Forelimb muscle (tissue), 1 donor: ENCODE measurements at regions not wholly inside any gene's neighbourhood (a gene's known extent, or its start where the extent isn't known, plus 50 kb on each side); places are given as distances from the start of the nearest gene placed in this dataset.
"Not testable (repeated sequence)": the region's sequence is repeated elsewhere in the genome, so short reads cannot be mapped to it uniquely, and the experiment has no call there.

Experiments
- DNase-seq: peaks from one replicate; pipeline ENCODE4 v3.0.0-alpha.2; 2013; ENCODE audit warnings: low read depth

GRCh38 chr16:29160171-29160570 is 175.3 kb downstream of the LAT start:
- not testable (repeated sequence) for DNase-seq

GRCh38 chr16:29159603-29160002 is 174.8 kb downstream of the LAT start:
- not testable (repeated sequence) for DNase-seq

GRCh38 chr16:29158785-29159184 is 173.9 kb downstream of the LAT start:
- DNase-seq: no peak

GRCh38 chr16:29158031-29158784 is 173.4 kb downstream of the LAT start:
- not testable (repeated sequence) for DNase-seq

GRCh38 chr16:29157051-29157923 is 172.4 kb downstream of the LAT start:
- DNase-seq: peak; percentile 84

GRCh38 chr16:29156511-29156910 is 171.7 kb downstream of the LAT start:
- no peak for DNase-seq

GRCh38 chr16:29155866-29156200 is 171.0 kb downstream of the LAT start:
- DNase-seq: not testable (repeated sequence)

GRCh38 chr16:29155131-29155865 is 170.4 kb downstream of the LAT start:
- DNase-seq: not testable (repeated sequence)

GRCh38 chr16:29154676-29155121 is 169.8 kb downstream of the LAT start:
- no peak for DNase-seq

GRCh38 chr16:29154088-29154487 is 169.2 kb downstream of the LAT start:
- no peak for DNase-seq

GRCh38 chr16:29153307-29153706 is 168.5 kb downstream of the LAT start:
- not testable (repeated sequence) for DNase-seq

- not testable (repeated sequence) for DNase-seq
Observed at GRCh38 chr16:29152544-29153031, 167.7 kb downstream of the LAT start.

- DNase-seq: no peak
Observed at GRCh38 chr16:29151317-29151716, 166.5 kb downstream of the LAT start.

- not testable (repeated sequence) for DNase-seq
Observed at GRCh38 chr16:29149912-29150311, 165.1 kb downstream of the LAT start.

- no peak for DNase-seq
Observed at GRCh38 chr16:29148867-29149272, 164.0 kb downstream of the LAT start.

- DNase-seq: no peak
Observed at GRCh38 chr16:29148131-29148691, 163.4 kb downstream of the LAT start.

- DNase-seq: not testable (repeated sequence)
Observed at GRCh38 chr16:29147710-29148109, 162.9 kb downstream of the LAT start.

GRCh38 chr16:29146808-29147643 is 162.2 kb downstream of the LAT start:
- not testable (repeated sequence) for DNase-seq

GRCh38 chr16:29146266-29146665 is 161.4 kb downstream of the LAT start:
- no peak for DNase-seq

GRCh38 chr16:29145486-29146225 is 160.8 kb downstream of the LAT start:
- not testable (repeated sequence) for DNase-seq
